HG02870 (cell line): ENCODE measurements at regions not wholly inside any gene's neighbourhood (a gene's known extent, or its start where the extent isn't known, plus 50 kb on each side); places are given as distances from the start of the nearest gene placed in this dataset.
"Not testable (repeated sequence)": the region's sequence is repeated elsewhere in the genome, so short reads cannot be mapped to it uniquely, and the experiment has no call there.

Experiments used
- ATAC-seq: cut with Tn5 transposase; IDR thresholded peaks from one replicate; pipeline ENCODE4 v1.9.1; 2021; ENCODE audit warnings: mild to moderate bottlenecking, moderate library complexity; ENCODE audit not compliant: unreplicated experiment

GRCh38 chr6:134585517-134585873 is 267.6 kb upstream of the SGK1 start:
- ATAC-seq: no peak

GRCh38 chr6:134584847-134585516 is 267.1 kb upstream of the SGK1 start:
- no peak for ATAC-seq

GRCh38 chr6:134577998-134578397 is 260.1 kb upstream of the SGK1 start:
- no peak for ATAC-seq

GRCh38 chr6:134575221-134575620 is 257.3 kb upstream of the SGK1 start:
- ATAC-seq: no peak

GRCh38 chr6:134574491-134574890 is 256.6 kb upstream of the SGK1 start:
- no peak for ATAC-seq

GRCh38 chr6:134569996-134570395 is 252.1 kb upstream of the SGK1 start:
- not testable (repeated sequence) for ATAC-seq

- ATAC-seq: no peak
These were observed 246.8 kb upstream of the SGK1 start for GRCh38 chr6:134564705-134565104.

- no peak for ATAC-seq
These were observed 242.1 kb upstream of the SGK1 start for GRCh38 chr6:134560019-134560418.

GRCh38 chr6:134557509-134557908 is 239.6 kb upstream of the SGK1 start:
- no peak for ATAC-seq

- ATAC-seq: no peak
These were observed 237.8 kb upstream of the SGK1 start for GRCh38 chr6:134555672-134556071.

- ATAC-seq: no peak
These were observed 236.0 kb upstream of the SGK1 start for GRCh38 chr6:134553936-134554335.

- ATAC-seq: no peak
These were observed 233.5 kb upstream of the SGK1 start for GRCh38 chr6:134551245-134551960.

- ATAC-seq: no peak
These were observed 232.7 kb upstream of the SGK1 start for GRCh38 chr6:134550604-134551003.

GRCh38 chr6:134549854-134550253 is 231.9 kb upstream of the SGK1 start:
- no peak for ATAC-seq

GRCh38 chr6:134546962-134547645 is 229.2 kb upstream of the SGK1 start:
- ATAC-seq: no peak

GRCh38 chr6:134544737-134545136 is 226.8 kb upstream of the SGK1 start:
- no peak for ATAC-seq

- ATAC-seq: no peak
These were observed 225.2 kb upstream of the SGK1 start for GRCh38 chr6:134543128-134543527.

- ATAC-seq: no peak
These were observed 223.1 kb upstream of the SGK1 start for GRCh38 chr6:134541001-134541400.

GRCh38 chr6:134539865-134540323 is 222.0 kb upstream of the SGK1 start:
- no peak for ATAC-seq

- ATAC-seq: not testable (repeated sequence)
These were observed 219.9 kb upstream of the SGK1 start for GRCh38 chr6:134537765-134538164.

- ATAC-seq: no peak
These were observed 219.2 kb upstream of the SGK1 start for GRCh38 chr6:134537146-134537555.

GRCh38 chr6:134535831-134536230 is 217.9 kb upstream of the SGK1 start:
- ATAC-seq: no peak
